GM12878 (cell line): ENCODE measurements at regions not wholly inside any gene's neighbourhood (a gene's known extent, or its start where the extent isn't known, plus 50 kb on each side); places are given as distances from the start of the nearest gene placed in this dataset.

ENCODE experiments used
- CHD1 ChIP-seq: IDR thresholded peaks from 2 replicates; pipeline ENCODE4 v1.6.1; 2012; ENCODE audit warnings: low read depth, low read length, improper control_type of control experiment
- CUX1 ChIP-seq: IDR thresholded peaks from 2 replicates; pipeline ENCODE4 v1.6.1; 2012; ENCODE audit warnings: improper control_type of control experiment, low read depth, low read length; ENCODE audit not compliant: insufficient replicate concordance
- IRF3 ChIP-seq: fragments of 450-650 bp; IDR thresholded peaks from 2 replicates; pipeline ENCODE4 v1.6.1; 2014; ENCODE audit warnings: mild to moderate bottlenecking
- JUND ChIP-seq: IDR thresholded peaks from 2 replicates; pipeline ENCODE4 v1.6.1; 2012; ENCODE audit warnings: low read depth, mild to moderate bottlenecking, low read length, improper control_type of control experiment, moderate library complexity
- NR2C1 ChIP-seq: fragments of 450-650 bp; IDR thresholded peaks from 2 replicates; pipeline ENCODE4 v1.6.1; 2017; ENCODE audit warnings: antibody characterized with exemption, mild to moderate bottlenecking, moderate library complexity
- PRDM15 ChIP-seq: fragments of 450-650 bp; formaldehyde crosslinking; IDR thresholded peaks from 2 replicates; pipeline ENCODE4 v1.4.0; 2020; ENCODE audit warnings: mild to moderate bottlenecking, moderate library complexity
- RAD21 ChIP-seq: IDR thresholded peaks from 2 replicates; pipeline ENCODE4 v1.6.1; 2011; ENCODE audit warnings: mild to moderate bottlenecking, low read depth, low read length, moderate library complexity; ENCODE audit not compliant: insufficient read depth
- ZBTB33 ChIP-seq: fragments of 450-650 bp; IDR thresholded peaks from 2 replicates; pipeline ENCODE4 v1.6.1; 2017; ENCODE audit warnings: mild to moderate bottlenecking
- ZZZ3 ChIP-seq: IDR thresholded peaks from 2 replicates; pipeline ENCODE4 v1.6.1; 2011; ENCODE audit warnings: low read depth; ENCODE audit not compliant: control insufficient read depth, insufficient read length

- no peak for TF ChIP-seq CUX1
- no peak for TF ChIP-seq ZBTB33
- no peak for TF ChIP-seq JUND
- TF ChIP-seq PRDM15 (CRISPR knock-in tag): no peak
- TF ChIP-seq NR2C1: no peak
- TF ChIP-seq ZZZ3: no peak
- no peak for TF ChIP-seq IRF3
- no peak for TF ChIP-seq CHD1
- TF ChIP-seq RAD21: no peak
Measured at GRCh38 chr21:16597753-16598152, 868.0 kb downstream of the USP25 start (continued).
